ENCODE measurements at regions not wholly inside any gene's neighbourhood (a gene's known extent, or its start where the extent isn't known, plus 50 kb on each side); places are given as distances from the start of the nearest gene placed in this dataset.

DNA sequence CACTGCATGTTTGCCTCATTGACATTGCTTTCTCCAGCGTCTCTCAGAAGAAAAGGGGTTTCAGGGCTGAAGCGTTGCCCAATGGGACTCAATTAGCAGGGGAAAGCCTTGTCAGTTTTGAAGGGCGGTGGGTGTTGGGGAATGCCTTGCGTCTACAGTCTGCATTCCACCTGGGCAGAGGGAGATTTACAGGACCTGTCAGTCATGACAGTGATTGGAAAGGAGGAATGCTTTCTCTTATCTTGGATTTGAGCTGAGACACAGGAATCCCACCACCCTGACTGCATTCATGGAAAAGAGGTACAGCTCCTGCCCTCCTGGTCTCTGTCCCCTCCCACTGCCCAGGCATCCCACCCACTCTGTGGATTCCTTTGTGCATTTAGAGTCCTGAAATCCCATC is 123.9 kb downstream of the ACKR3 start:
- DNase-seq: no peak

DNA sequence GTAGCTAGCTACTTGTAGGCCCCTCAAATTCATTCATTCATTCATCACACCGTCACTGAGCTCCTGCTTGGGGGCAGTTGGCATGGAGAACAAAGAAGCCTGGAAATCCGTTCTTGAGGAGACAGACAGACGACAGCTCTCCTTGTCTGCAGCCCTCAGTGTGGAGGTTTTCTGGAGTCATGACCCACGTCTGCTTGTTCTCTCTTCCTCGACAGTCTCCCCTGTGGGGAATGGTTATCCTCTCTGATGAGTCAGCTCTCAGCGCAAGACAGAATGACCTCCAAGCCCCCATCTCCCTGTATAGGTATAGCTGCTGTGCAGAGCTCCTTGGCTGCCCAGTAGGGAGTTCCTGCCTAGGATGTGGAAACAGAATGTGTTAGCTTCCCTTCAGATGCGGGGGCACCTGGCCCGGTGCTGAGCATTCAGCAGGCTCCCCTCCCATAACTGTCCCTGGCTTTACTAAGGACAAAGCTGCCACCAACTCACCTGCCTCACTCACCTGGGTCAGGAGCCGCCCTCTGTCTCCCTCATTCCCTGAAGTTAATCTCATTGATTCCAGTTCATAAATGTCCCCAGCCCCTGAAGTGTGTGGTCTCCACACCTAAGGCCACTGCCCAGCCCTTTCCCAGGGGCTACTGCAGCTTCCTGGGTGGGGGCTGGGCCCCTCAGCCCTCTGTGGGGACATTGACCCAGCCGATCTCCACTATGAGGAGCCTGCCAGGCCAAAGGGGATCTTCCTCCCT is 124.7 kb downstream of the ACKR3 start:
- DNase-seq: no peak

DNA sequence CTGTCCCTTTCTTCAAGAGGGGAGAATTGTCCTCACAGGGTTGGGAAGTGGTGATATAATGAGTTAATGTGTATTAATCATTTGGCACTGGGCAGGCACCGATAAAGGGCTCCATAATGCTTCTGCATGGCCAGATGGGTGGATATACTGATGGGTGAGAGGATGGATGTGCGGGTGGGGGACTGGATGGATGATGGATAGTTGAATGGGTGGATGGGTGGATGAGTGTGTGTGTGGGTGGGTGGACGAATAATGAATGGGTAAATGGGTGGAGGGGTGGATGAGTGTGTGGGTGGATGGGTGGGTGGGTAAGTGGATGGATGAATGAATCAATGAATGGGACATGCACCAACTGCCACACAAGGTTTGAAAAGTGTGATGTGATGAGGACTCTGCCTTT is 127.2 kb downstream of the ACKR3 start:
- no peak for DNase-seq

DNA sequence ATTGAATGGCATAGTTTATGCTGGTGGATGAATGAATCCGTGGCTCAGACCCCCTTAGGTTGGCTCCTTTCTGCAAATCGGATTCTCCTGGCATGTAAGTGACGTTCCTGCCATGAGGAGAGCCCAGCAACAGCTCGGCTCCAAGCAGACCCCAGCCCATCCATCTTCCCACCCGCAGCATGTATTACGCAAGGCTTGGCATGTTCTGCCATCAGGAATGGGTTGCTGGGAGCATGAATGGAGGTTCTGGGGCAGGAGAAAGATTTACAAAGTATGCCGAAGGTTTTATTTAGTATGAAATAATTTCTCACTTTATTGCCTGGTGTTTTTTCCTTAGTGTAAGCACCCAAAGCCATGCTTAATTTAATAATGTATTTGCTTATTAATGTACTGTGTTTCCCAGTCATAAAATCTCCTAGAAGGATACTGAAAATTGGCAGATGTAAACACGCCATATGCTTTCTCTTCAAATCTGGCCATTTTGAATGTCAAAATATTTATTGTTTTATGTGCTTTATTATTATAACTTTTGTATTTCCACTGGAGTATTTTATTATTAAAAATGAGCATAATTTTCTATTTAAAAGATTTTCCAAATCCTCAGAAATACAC is 128.5 kb downstream of the ACKR3 start:
- no peak for DNase-seq

DNA sequence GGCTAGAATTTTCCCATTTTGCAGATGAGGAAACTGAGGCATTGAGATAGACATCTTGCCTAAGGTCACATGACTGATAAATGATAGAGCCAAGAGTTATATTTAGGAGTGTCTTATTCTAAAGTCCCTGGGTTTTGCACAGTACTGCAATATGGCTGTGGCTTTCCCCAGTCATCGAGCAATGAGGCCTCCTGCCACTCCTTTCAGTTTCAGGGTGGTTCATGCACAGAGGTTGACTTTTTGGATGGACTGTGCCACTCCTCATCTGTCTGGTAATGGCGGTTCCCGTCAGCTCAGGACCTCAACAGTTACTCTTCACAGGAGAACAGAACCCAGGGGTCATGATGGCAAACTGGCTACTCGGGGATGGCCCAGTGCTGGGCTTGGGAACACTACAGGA is 131.1 kb downstream of the ACKR3 start:
- no peak for DNase-seq

DNA sequence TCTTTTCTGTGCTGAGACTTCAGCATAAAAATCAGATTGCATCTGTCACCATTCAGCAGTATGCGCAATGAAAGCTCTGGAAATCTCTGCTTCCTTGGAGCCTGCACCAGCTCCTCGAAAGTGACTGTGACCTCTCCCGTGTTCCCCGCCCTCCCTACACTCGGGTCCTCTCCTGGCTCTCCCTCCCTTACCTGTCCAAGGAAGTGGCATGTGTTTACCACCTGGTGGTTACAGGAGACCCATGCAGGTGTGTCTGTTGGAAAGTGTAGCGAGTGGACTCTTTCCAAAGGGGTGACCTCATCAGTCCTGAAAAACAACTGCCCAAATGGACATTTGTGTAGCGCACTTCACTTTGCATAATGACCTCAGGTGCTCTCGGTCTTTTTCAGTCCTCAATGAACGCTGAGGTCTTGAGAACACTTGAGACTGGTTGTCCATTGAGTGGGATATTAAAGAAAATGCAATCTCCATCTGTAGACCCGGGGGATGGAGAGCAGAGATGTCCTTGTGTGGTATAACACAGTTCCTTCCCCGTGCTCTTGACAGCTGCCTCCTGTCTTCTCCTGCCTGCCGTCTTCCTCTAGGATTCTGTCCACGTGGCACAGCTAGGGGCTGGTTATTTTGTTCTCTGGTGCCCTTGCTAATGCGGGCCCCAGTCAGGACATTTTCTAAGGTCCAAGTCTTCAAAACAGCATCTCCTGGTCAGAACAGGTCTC is 133.2 kb downstream of the ACKR3 start:
- DNase-seq: no peak

DNA sequence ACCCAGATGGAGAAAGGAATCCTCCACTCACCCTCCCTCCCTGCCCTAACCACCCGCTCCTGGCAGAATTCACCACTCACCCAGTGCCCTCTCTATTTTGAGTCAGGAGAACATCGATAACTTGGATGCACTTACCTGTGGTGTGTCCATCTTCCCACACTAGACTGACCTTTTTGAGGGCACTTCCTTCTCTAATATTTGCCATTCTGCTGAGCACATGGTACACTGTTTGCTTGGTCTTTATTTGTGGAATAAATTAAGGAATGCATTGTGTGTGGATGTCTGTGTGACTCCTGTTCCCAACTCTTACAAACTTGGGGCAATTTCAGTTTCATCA is 133.7 kb downstream of the ACKR3 start:
- no peak for DNase-seq

DNA sequence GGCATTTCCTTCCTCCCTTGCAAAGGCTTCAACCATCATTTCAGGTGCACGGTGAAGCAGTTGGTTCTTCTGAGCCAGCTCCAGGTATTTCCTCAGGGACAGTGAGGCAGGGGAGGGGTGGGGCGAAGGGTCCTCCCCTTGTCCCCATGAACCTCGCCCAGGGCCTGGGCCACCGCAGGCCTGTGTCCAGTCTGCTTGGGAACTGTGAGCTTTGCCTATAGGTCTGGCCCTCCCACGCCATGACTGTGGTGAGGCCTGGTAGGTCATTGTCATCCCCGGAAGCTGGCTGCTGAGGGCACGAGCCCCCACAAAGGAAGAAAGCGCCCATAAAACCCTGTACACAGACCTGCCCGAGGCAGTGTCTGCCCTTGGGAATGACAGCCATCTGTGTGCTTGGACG is 134.3 kb downstream of the ACKR3 start:
- DNase-seq: no peak

- no peak for DNase-seq
Observed at GRCh38 chr2:236704887-236705286, 135.3 kb downstream of the ACKR3 start.

GRCh38 chr2:236705295-236706105 is 135.9 kb downstream of the ACKR3 start:
- DNase-seq: no peak

DNA sequence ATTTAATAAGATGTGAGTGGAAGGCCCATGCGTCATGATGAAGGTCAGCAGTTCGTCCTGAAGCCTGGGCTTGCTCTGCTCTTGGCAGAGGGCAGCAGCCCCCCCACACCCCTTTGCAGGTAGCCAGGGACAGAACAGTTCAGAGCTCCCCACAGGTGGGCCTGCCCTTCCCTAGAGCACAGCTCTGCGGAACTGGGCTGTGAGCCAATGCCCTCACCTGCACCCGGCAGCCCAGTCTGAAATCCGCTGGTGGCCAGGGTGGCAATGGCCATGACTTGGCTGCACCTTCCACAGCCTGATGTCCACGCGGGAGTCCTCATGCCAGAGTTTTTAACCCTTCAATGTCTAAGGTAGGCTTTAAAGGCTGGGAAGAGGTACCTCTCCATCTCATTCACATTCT is 136.7 kb downstream of the ACKR3 start:
- no peak for DNase-seq

DNA sequence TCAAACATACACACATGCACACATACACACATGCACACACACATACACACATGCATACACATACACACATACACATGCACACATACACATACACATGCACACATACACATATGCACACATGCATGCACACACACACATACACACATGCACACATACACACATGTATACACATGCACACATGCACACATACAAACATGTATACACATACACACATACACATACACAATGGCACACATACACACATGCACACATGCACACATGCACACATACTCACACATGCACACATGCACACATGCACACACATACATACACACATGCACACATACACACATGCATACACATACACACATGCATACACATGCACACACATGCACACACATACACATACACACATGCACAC is 137.2 kb downstream of the ACKR3 start:
- no peak for DNase-seq

DNA sequence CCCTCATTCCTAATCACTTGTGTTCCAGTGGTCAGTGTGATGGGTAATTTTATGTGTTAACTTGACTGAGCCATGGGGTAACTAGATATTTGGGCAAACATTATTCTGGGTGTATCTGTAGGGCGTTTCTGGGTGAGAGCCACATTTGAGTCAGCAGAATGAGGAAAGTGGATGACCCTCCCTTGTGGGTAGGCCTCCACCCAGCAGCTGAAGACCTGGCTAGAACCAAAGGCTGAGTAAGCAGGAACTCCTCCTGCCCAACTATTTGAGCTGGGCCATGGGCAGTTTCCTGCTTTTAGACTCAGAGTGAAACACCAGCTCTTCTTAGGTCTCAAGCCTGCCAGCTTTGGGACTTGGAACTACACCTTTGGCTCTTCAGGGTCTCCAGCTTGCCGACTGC is 141.8 kb downstream of the ACKR3 start:
- DNase-seq: no peak

DNA sequence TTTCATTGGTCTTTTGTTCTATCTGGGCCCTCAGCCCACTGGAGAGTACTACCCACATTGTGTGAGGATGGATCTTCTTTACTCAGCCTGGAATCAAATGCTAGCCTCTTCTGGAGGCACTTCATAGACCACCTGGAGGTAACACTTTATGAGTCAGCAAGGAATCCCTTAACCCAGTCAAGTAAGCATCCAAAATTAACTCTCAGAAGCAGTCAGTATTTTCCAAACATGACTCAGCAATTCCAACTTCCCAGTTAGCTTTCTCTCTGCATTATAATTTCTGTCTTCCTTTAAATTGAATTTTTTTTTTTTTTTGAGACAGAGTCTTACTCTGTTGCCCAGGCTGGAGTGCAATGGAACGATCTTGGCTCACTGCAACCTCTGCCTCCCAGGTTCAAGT is 142.7 kb downstream of the ACKR3 start:
- DNase-seq: no peak

GRCh38 chr2:236712961-236713673 is 143.5 kb downstream of the ACKR3 start:
- no peak for DNase-seq

GRCh38 chr2:236714080-236714479 is 144.5 kb downstream of the ACKR3 start:
- DNase-seq: no peak

- peak in 1 of 2 experiments; percentile 48 for DNase-seq
Observed at GRCh38 chr2:236715077-236715476, 145.5 kb downstream of the ACKR3 start.

GRCh38 chr2:236715491-236715961 is 145.9 kb downstream of the ACKR3 start:
- DNase-seq: no peak

- no peak for DNase-seq
Observed at GRCh38 chr2:236717120-236717519, 147.5 kb downstream of the ACKR3 start.

- peak; percentile 55 to 73 for DNase-seq
Observed at GRCh38 chr2:236717729-236718128, 148.1 kb downstream of the ACKR3 start.

DNA sequence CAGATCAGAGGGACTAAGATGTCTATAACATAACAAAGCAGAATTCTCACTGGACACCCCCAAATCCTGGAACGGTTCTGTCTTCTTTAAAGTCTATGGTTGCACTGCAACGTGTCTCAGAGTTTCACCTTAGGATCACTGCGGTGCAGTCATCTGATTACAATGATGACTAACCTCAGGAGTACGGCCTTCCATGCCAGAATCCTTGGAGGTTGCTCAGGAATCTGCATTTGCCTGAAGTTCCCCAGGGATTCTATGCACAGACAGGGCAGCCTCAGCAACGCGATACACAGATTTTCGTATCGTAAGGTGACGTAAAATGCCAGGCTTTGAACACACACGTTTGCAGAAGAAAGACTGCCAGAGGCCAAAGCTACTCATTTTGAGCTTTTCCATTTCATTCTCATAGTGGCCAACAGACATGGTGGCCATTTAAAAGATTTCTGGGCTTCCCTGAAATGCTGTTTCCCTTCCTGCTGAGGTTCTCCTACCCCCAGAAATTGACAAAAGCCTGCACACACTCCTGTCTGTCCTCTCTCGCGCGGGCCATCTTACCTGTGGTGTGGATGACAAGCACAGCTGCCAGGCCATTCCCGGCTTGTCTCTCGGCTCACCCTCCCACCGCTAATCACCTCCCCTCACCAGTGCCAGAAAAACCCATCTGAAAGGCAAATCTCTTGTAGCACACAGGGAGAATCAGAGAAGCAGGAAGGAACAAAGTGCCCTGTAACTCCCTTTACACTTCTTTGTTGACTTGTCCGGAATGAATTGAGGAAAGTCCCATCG is 148.8 kb downstream of the ACKR3 start:
- peak; percentile 90 to 92 for DNase-seq

GRCh38 chr2:236719192-236719635 is 149.6 kb downstream of the ACKR3 start:
- DNase-seq: peak in 1 of 2 experiments; percentile 45

All from NCI-H526 (cell line).